ENCODE measurements at regions not wholly inside any gene's neighbourhood (a gene's known extent, or its start where the extent isn't known, plus 50 kb on each side); places are given as distances from the start of the nearest gene placed in this dataset.
"Not testable (repeated sequence)": the region's sequence is repeated elsewhere in the genome, so short reads cannot be mapped to it uniquely, and the experiment has no call there.

GRCh38 chr6:106745824-106746582, 116.6 kb downstream of the QRSL1 start:
- POLR2A ChIA-PET, result no interaction called here
- no peak for DNase-seq
- no peak overlapping the region for H3K27ac Mint-ChIP-seq
- no peak overlapping the region for H3K4me3 Mint-ChIP-seq
- H3K27me3 Mint-ChIP-seq, result peaks cover 28% of the 10 kb centered on the region
- CTCF ChIA-PET, result interaction anchor here (1.4 kb wide), 1 partner anchor 25 kb away, joined by 3 read pairs; no protein-coding TSS in a partner anchor
- no peaks in the 10 kb centered on the region for H3K9me3 Mint-ChIP-seq
- H3K4me1 Mint-ChIP-seq, result no peaks in the 10 kb centered on the region
- H3K36me3 Mint-ChIP-seq (ENCODE audit: low read depth), result no peaks in the 10 kb centered on the region

DNA sequence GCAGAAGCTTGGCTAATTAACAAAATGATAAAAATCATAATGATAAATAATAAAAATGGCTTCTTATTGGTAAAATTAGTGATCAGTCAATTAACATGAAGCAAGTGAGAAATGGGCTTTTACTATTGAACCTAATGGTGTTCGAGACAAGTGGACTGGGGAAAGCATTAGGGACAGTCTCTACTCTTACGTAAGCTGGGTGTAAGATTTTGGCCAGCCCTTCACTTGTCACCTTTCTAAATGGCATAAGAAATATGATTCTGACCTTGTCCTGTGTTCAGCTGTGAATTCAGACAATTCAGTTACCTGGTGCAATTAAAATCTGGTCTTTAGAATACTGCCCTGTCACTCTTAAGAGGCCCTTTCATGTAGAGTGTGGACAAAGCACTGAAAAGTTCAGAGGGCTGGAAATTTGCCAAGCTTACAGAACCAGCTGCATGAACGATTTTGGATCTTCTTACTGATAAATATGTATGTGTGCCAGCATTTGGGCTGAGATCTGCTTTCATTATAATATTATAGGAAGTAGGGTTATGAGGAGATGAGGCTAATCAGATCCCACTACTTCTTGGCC, 115.9 kb downstream of the QRSL1 start:
- POLR2A ChIA-PET, result no interaction called here
- no peaks in the 10 kb centered on the region for H3K4me1 Mint-ChIP-seq
- H3K27ac Mint-ChIP-seq, result no peak overlapping the region

DNA sequence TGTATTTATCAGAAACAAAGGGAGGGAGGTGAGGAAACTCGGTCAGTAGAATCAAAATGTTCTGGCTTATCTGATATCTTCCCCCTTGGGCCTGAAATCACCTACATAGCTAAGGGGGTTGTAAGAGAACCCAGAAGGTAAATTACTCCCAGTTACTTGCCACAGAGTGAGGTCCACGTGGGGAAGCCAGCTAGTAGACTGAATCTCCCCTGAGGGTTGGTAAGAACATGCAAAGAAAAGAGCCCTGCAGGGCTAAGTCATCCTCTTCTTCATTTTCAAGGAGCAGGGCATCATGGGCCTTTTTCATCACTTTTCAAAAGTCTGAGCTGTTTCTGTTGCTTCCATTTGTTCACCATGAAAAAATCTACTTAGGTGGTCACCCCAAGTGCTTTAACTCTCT, 115.4 kb downstream of the QRSL1 start:
- ChIA-PET POLR2A (no interaction called here), CTCF (no interaction called here)
- Mint-ChIP-seq H3K4me1 (no peaks in the 10 kb centered on the region), H3K27ac (no peak overlapping the region), H3K36me3 (ENCODE audit: low read depth) (no peaks in the 10 kb centered on the region), H3K27me3 (peaks cover 28% of the 10 kb centered on the region), H3K9me3 (no peaks in the 10 kb centered on the region), H3K4me3 (no peak overlapping the region)
- no peak for DNase-seq

More for the DNA sequence above, 115.9 kb downstream of the QRSL1 start:
- Mint-ChIP-seq H3K27me3 (peaks cover 28% of the 10 kb centered on the region), H3K36me3 (ENCODE audit: low read depth) (no peaks in the 10 kb centered on the region), H3K9me3 (no peaks in the 10 kb centered on the region), H3K4me3 (no peak overlapping the region)
- CTCF ChIA-PET, result interaction anchor here (1.4 kb wide), 1 partner anchor 26 kb away, joined by 3 read pairs; no protein-coding TSS in a partner anchor
- no peak for DNase-seq

DNA sequence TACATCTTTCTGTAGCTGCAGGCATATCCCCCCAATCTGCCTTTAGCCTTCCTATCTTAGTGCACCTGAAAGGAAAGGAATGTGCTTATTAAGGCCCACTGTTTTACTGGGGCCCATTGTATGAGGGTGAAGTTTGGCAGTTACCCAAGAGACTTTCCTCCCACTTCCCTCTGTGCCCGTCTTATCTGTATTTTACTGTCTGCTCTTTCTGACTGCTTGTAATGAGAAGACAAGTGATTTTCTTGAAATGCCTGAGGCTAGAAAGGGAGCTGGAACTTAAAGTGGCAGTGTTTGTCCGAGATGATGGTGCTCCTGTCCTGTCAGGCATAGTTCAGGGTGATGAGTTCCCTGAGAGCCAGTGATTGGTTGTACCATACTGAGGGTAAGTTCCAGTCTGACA, 114.7 kb downstream of the QRSL1 start:
- H3K27ac Mint-ChIP-seq; H3K4me1 Mint-ChIP-seq; H3K9me3 Mint-ChIP-seq; POLR2A ChIA-PET; DNase-seq; CTCF ChIA-PET; H3K4me3 Mint-ChIP-seq; H3K36me3 Mint-ChIP-seq (ENCODE audit: low read depth): not testable (repeated sequence)
- H3K27me3 Mint-ChIP-seq, result peaks cover 28% of the 10 kb centered on the region

- no peak for DNase-seq
- ChIA-PET POLR2A (no interaction called here), CTCF (no interaction called here)
- H3K9me3 Mint-ChIP-seq, result no peaks in the 10 kb centered on the region
- no peak overlapping the region for H3K27ac Mint-ChIP-seq
- H3K27me3 Mint-ChIP-seq, result peaks cover 24% of the 10 kb centered on the region
- H3K4me3 Mint-ChIP-seq, result no peak overlapping the region
- no peaks in the 10 kb centered on the region for H3K4me1 Mint-ChIP-seq
- H3K36me3 Mint-ChIP-seq (ENCODE audit: low read depth), result no peaks in the 10 kb centered on the region
These were observed 114.2 kb downstream of the QRSL1 start for GRCh38 chr6:106743612-106744011.

DNA sequence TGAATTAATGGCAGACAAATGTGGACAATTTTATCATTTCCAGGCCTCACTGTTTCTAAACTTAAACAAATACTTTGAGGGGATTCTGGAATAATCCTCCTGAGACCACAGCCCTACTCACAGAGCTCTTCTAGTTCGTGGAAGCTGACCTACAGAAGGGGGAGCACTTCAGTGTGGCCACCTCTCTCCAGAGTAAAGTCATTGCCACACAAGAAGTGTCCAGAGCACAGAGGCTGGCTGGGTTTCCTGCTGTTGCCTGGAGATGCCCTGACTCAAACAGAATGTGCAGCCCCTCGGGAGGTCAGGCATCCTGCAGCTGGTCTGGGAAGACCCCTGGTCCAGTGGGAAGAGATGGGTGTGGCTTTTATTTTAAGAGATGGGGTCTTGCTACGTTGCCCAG, 110.9 kb downstream of the QRSL1 start:
- no peaks in the 10 kb centered on the region for H3K4me1 Mint-ChIP-seq
- H3K36me3 Mint-ChIP-seq (ENCODE audit: low read depth), result no peaks in the 10 kb centered on the region
- H3K27me3 Mint-ChIP-seq, result peaks cover 35% of the 10 kb centered on the region
- H3K27ac Mint-ChIP-seq, result no peak overlapping the region
- DNase-seq, result no peak
- ChIA-PET CTCF (no interaction called here), POLR2A (no interaction called here)
- no peak overlapping the region for H3K4me3 Mint-ChIP-seq
- H3K9me3 Mint-ChIP-seq, result no peaks in the 10 kb centered on the region

GRCh38 chr6:106739387-106739786, 110.0 kb downstream of the QRSL1 start:
- CTCF ChIA-PET, result no interaction called here
- H3K27me3 Mint-ChIP-seq, result peaks cover 32% of the 10 kb centered on the region
- no peak for DNase-seq
- no peak overlapping the region for H3K4me3 Mint-ChIP-seq
- H3K36me3 Mint-ChIP-seq (ENCODE audit: low read depth), result no peaks in the 10 kb centered on the region
- H3K9me3 Mint-ChIP-seq, result no peaks in the 10 kb centered on the region
- H3K27ac Mint-ChIP-seq, result no peak overlapping the region
- H3K4me1 Mint-ChIP-seq, result no peaks in the 10 kb centered on the region
- POLR2A ChIA-PET, result no interaction called here

GRCh38 chr6:106736502-106736901, 107.1 kb downstream of the QRSL1 start:
- H3K9me3 Mint-ChIP-seq, result no peaks in the 10 kb centered on the region
- H3K36me3 Mint-ChIP-seq (ENCODE audit: low read depth), result no peaks in the 10 kb centered on the region
- ChIA-PET CTCF (no interaction called here), POLR2A (no interaction called here)
- H3K4me1 Mint-ChIP-seq, result no peaks in the 10 kb centered on the region
- H3K27ac Mint-ChIP-seq, result no peak overlapping the region
- DNase-seq, result no peak
- H3K27me3 Mint-ChIP-seq, result peaks cover 28% of the 10 kb centered on the region
- no peak overlapping the region for H3K4me3 Mint-ChIP-seq

DNA sequence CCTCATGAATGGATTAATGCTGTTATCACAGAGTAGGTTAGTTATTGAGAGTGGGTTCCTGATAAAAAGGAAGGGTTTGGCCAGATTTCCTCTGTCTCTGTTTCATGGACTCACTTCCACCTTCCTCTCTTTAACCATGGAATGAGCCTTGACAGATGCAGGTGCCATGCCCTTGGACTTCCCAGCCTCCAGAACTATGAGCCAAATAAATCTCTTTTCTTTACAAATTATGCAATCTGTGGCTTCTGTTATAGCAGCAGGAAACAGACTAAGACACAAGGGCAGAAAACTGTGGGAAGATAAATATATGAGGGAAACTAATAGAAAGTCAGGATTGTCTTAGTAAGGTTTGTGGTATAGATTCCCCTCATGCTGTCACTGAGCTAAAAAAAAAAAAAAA, 106.5 kb downstream of the QRSL1 start:
- H3K4me3 Mint-ChIP-seq, result no peak overlapping the region

DNA sequence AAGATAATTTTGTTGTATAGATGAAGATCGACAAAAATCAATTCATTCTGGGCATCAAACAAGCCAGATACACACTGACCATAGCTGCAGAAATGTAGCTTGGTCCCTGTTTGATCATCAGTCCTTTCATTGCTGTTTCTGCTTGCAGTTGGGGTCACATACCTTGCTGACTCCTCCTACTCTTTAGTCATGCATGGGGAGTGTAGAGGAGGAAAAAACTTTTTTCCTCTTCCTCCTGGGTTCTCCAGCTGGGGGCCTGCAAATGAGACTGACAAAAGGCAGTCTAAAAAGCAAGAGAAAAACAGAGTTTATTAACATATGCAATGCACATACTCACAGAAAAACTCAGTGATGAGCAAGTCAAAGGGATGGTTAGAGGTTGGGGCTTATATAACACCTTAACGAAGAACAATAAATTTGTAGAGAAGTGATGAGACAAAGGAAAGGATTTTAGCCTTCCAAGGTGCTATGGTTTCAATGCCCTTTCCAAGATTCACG, 105.8 kb downstream of the QRSL1 start:
- no peak for DNase-seq
- Mint-ChIP-seq H3K27me3 (peaks cover 28% of the 10 kb centered on the region), H3K4me3 (no peak overlapping the region), H3K4me1 (no peaks in the 10 kb centered on the region), H3K27ac (no peak overlapping the region), H3K36me3 (ENCODE audit: low read depth) (no peaks in the 10 kb centered on the region), H3K9me3 (no peaks in the 10 kb centered on the region)
- ChIA-PET POLR2A (no interaction called here), CTCF (no interaction called here)

More for the DNA sequence above, 106.5 kb downstream of the QRSL1 start:
- CTCF ChIA-PET, result no interaction called here
- Mint-ChIP-seq H3K4me1 (no peaks in the 10 kb centered on the region), H3K27me3 (peaks cover 28% of the 10 kb centered on the region), H3K36me3 (ENCODE audit: low read depth) (no peaks in the 10 kb centered on the region), H3K9me3 (no peaks in the 10 kb centered on the region), H3K27ac (no peak overlapping the region)
- DNase-seq, result no peak
- POLR2A ChIA-PET, result no interaction called here

DNA sequence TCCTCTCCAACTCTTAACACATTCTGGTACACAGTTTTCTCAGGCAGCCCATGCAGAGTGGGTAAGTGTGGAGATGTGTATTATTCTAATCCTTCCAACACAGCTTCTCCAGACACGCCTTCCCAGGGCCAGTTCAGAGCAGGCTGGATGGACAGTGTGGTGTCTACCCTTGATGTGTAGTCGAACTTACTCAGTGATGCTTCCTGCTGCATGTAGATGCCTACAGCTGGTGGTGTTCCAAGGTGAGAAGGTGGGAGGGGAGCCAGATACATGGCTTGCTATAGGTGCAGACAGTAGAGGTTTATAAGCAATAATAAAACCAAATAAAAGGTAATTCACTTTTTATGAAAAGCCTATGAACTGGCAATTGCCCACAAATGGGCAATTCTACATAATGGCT, 104.0 kb downstream of the QRSL1 start:
- Mint-ChIP-seq H3K4me3 (no peak overlapping the region), H3K27ac (no peak overlapping the region), H3K9me3 (no peaks in the 10 kb centered on the region), H3K4me1 (no peaks in the 10 kb centered on the region), H3K27me3 (peaks cover 30% of the 10 kb centered on the region), H3K36me3 (ENCODE audit: low read depth) (no peaks in the 10 kb centered on the region)
- POLR2A ChIA-PET, result no interaction called here
- CTCF ChIA-PET, result interaction anchor here (0.5 to 0.6 kb wide), 2 partner anchors 41 to 1304 kb away, joined by 3 to 4 read pairs; no protein-coding TSS in a partner anchor
- no peak for DNase-seq

- ChIA-PET CTCF (interaction anchor here (0.7 to 1.1 kb wide), 2 partner anchors 19 to 34 kb away, joined by 3 to 4 read pairs; no protein-coding TSS in a partner anchor), POLR2A (no interaction called here)
- no peak overlapping the region for H3K4me3 Mint-ChIP-seq
- H3K27me3 Mint-ChIP-seq, result peaks cover 23% of the 10 kb centered on the region
- H3K4me1 Mint-ChIP-seq, result no peaks in the 10 kb centered on the region
- no peak overlapping the region for H3K27ac Mint-ChIP-seq
- DNase-seq, result no peak
- H3K9me3 Mint-ChIP-seq, result no peaks in the 10 kb centered on the region
- H3K36me3 Mint-ChIP-seq (ENCODE audit: low read depth), result no peaks in the 10 kb centered on the region
These were observed 103.1 kb downstream of the QRSL1 start for GRCh38 chr6:106732376-106732940.

DNA sequence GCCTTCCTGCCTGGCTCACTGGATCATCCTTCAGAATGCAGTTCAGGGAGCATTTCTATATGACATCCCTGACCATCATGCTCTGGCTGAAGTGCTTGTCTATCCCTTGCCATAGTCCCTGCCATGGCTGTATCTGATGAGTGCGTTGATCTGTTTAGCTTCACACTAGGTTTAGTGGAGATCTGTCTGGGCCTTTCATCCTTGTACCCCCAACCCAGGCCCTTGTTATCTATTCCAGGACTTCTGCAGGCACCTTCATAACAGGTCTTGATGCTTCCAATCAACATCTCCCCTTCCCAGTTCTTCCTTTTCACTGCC, 102.4 kb downstream of the QRSL1 start:
- no peaks in the 10 kb centered on the region for H3K36me3 Mint-ChIP-seq (ENCODE audit: low read depth)
- H3K27me3 Mint-ChIP-seq, result peaks cover 16% of the 10 kb centered on the region
- ChIA-PET POLR2A (no interaction called here), CTCF (interaction anchor here (1.1 kb wide), 1 partner anchor 19 kb away, joined by 4 read pairs; no protein-coding TSS in a partner anchor)
- no peak for DNase-seq
- H3K4me3 Mint-ChIP-seq, result no peak overlapping the region
- H3K27ac Mint-ChIP-seq, result no peak overlapping the region
- H3K4me1 Mint-ChIP-seq, result no peaks in the 10 kb centered on the region
- H3K9me3 Mint-ChIP-seq, result no peaks in the 10 kb centered on the region
